ENCODE measurements at regions not wholly inside any gene's neighbourhood (a gene's known extent, or its start where the extent isn't known, plus 50 kb on each side); places are given as distances from the start of the nearest gene placed in this dataset.
"Not testable (repeated sequence)": the region's sequence is repeated elsewhere in the genome, so short reads cannot be mapped to it uniquely, and the experiment has no call there.

GRCh38 chr18:7178568-7178967 is 52.3 kb upstream of the LRRC30 start:
- DNase-seq (ENCODE audit: low read depth in 1 of 2, low spot score in 1 of 2); in situ Hi-C loops (cut with HindIII; ENCODE audit: low pct_unique_long_range_greater_than_20kb, low sequenced_read_pairs): not testable (repeated sequence)

GRCh38 chr18:7177116-7177744 is 53.7 kb upstream of the LRRC30 start:
- in situ Hi-C loops (cut with HindIII; ENCODE audit: low pct_unique_long_range_greater_than_20kb, low sequenced_read_pairs) = no loop called here
- TF ChIP-seq JUND (IDR thresholded peaks at IDR 0.05; ENCODE audit: low read depth) = no peak
- peak; percentile 12 to 45 for DNase-seq (ENCODE audit: low read depth in 1 of 2, low spot score in 1 of 2)

GRCh38 chr18:7174344-7175095 is 56.4 kb upstream of the LRRC30 start:
- DNase-seq (ENCODE audit: low read depth in 1 of 2, low spot score in 1 of 2) = peak in 1 of 2 experiments; percentile 37
- TF ChIP-seq JUND (IDR thresholded peaks at IDR 0.05; ENCODE audit: low read depth) = no peak
- in situ Hi-C loops (cut with HindIII; ENCODE audit: low pct_unique_long_range_greater_than_20kb, low sequenced_read_pairs) = no loop called here

GRCh38 chr18:7173216-7173615 is 55.6 kb upstream of the LAMA1 start:
- no peak for TF ChIP-seq JUND (IDR thresholded peaks at IDR 0.05; ENCODE audit: low read depth)
- in situ Hi-C loops (cut with HindIII; ENCODE audit: low pct_unique_long_range_greater_than_20kb, low sequenced_read_pairs) = no loop called here
- no peak for DNase-seq (ENCODE audit: low read depth in 1 of 2, low spot score in 1 of 2)

- no peak for TF ChIP-seq JUND (IDR thresholded peaks at IDR 0.05; ENCODE audit: low read depth)
- in situ Hi-C loops (cut with HindIII; ENCODE audit: low pct_unique_long_range_greater_than_20kb, low sequenced_read_pairs) = no loop called here
- no peak for DNase-seq (ENCODE audit: low read depth in 1 of 2, low spot score in 1 of 2)
Measured at GRCh38 chr18:7172611-7173010, 55.0 kb upstream of the LAMA1 start.

- in situ Hi-C loops (cut with HindIII; ENCODE audit: low pct_unique_long_range_greater_than_20kb, low sequenced_read_pairs) = no loop called here
- DNase-seq (ENCODE audit: low read depth in 1 of 2, low spot score in 1 of 2) = no peak
- TF ChIP-seq JUND (IDR thresholded peaks at IDR 0.05; ENCODE audit: low read depth) = no peak
Measured at GRCh38 chr18:7170292-7170691, 52.7 kb upstream of the LAMA1 start.

- in situ Hi-C loops (cut with HindIII; ENCODE audit: low pct_unique_long_range_greater_than_20kb, low sequenced_read_pairs) = no loop called here
- no peak for DNase-seq (ENCODE audit: low read depth in 1 of 2, low spot score in 1 of 2)
- TF ChIP-seq JUND (IDR thresholded peaks at IDR 0.05; ENCODE audit: low read depth) = no peak
Measured at GRCh38 chr18:7169601-7170000, 52.0 kb upstream of the LAMA1 start.

GRCh38 chr18:7168408-7168807 is 50.8 kb upstream of the LAMA1 start:
- TF ChIP-seq JUND (IDR thresholded peaks at IDR 0.05; ENCODE audit: low read depth) = no peak
- DNase-seq (ENCODE audit: low read depth in 1 of 2, low spot score in 1 of 2) = no peak
- in situ Hi-C loops (cut with HindIII; ENCODE audit: low pct_unique_long_range_greater_than_20kb, low sequenced_read_pairs) = no loop called here

Measured in T47D (cell line).